ENCODE measurements at regions not wholly inside any gene's neighbourhood (a gene's known extent, or its start where the extent isn't known, plus 50 kb on each side); places are given as distances from the start of the nearest gene placed in this dataset.

DNA sequence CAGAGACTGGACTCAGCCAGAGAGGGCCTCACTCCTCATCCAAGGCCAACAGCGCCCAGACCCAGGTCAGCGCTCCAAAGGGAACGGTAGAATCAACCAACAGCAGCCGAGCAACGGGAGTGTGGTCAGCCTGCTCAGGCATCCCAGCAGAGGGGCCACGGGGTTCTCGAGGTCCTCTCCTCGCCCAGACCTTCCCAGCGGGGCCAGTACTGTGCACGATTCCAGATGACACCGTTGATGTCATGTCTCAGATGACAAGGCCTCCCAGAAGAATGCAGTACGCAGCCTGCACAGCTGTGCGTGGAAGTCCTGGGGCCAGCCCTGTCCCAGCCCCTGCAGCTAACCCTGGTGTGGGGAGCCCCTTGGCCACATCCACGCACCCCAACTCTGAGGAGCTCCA is 141.0 kb upstream of the PPP1R26 start:
- no peak for DNase-seq (ENCODE audit: low read depth in 2 of 2)

DNA sequence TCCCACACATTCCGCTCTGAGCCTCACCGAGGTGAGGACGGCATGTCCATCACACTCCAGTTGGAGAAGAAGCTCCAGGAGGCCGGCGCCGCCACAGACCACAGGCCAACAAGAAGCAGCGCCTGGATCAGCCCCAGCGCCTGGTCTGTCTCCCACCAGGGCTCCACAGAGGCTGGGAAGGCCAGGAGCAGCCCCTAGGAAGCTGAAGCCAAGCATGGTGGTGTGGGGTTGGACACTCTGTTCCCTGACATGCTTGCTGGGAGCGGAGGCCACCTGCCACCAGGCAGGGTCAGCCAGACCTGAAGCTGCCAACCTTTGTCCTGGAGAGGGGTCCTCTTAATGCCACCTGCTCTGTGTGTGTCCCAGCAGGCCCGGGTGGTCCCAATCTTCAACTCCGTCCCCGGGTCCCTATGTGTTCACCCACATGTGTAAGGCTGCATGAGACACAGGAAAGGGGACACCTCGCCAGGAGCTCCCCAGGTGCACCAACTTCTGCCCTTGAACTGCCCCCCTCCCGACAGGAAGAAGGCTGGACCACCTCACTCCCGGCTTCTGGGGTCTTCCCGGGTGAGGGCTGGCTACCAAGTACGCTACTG is 140.1 kb upstream of the PPP1R26 start:
- DNase-seq (ENCODE audit: low read depth in 2 of 2) = no peak

DNA sequence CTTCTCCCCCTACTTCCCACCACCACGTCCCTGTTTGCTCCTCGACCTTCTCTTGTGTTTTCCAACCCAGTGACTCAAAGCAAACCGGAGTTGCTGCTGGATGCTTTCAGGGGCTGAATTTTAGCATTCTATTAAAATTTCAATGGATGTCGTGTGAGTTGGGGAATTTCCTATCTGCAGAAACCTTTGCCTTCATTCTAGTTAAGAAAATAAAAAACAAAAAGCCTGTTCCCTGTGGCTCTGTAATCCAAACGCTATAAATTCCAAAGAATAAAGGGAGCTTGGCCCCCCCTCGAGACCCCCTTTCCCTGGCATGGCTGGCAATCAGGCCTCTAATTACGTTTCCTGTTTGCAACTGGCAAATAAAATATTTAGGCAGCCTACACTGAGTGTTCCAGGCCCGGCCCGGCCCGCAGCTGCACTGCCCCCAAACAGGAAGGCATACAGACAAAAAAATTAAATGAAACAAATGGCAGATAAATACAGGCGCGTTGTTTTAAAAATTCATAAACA is 139.4 kb upstream of the PPP1R26 start:
- DNase-seq (ENCODE audit: low read depth in 2 of 2) = no peak

DNA sequence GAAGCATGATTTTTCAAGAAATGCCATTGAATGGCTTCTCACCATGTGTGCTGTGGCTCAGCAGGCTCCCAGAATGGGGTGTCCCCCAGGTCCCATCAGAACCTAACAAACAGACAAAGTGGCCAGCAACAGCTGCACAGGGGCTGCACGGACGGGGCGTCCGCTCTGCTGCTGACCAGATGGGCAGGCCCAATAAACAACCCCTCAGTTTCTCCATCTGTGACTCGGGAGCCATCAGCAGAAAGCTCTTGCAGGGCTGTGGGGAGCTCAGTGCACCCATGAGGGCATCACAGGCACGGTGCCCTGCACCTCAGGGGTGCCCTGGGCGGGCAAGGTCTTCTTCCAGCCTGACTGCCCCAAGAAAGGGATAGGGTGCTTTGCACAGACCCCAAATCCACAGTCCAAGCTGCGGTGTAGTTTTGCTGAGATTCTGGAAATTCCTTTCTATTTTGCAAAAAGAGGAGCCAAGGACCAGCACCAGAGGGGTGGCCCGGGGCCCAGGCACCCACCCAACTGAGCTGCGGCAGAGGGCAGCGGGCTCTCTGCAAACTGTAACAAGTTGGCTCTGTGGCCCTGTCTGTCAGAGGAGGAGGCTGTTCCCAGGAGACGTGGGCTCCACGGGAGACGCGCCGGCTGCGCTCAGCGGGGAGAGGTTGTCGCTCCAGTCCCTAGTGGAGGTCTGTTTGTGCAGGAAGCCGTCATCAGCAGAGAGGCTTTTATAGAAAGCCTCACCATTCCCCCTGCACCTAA is 138.7 kb upstream of the PPP1R26 start:
- no peak for DNase-seq (ENCODE audit: low read depth in 2 of 2)

DNA sequence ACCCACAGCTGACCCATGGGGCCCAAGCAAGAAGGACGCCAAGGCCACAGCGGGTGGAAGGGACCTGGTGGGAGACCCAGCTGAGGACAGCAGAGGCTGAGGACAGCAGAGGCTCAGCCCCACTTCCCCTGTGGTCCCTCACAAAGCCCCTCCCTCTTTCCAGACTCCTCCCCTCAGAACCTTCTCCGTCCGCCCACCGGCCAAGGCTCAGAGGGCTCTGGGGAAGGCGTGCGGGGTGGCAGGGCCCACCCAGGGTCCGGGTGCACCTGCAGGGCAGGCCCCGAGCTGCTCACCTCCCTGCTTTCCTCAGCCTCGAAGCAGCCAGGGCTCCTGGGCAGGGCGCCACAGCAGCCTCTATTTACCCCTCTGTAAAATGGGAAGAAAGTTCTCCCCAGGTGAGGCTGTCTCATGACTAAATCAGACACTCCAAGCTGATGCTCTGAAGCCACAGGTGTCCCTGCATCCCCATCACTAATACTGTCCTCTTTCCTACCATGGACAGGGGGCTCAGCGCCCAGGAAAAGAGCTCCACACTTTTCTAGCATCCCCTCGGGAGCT is 137.9 kb upstream of the PPP1R26 start:
- DNase-seq (ENCODE audit: low read depth in 2 of 2) = no peak

DNA sequence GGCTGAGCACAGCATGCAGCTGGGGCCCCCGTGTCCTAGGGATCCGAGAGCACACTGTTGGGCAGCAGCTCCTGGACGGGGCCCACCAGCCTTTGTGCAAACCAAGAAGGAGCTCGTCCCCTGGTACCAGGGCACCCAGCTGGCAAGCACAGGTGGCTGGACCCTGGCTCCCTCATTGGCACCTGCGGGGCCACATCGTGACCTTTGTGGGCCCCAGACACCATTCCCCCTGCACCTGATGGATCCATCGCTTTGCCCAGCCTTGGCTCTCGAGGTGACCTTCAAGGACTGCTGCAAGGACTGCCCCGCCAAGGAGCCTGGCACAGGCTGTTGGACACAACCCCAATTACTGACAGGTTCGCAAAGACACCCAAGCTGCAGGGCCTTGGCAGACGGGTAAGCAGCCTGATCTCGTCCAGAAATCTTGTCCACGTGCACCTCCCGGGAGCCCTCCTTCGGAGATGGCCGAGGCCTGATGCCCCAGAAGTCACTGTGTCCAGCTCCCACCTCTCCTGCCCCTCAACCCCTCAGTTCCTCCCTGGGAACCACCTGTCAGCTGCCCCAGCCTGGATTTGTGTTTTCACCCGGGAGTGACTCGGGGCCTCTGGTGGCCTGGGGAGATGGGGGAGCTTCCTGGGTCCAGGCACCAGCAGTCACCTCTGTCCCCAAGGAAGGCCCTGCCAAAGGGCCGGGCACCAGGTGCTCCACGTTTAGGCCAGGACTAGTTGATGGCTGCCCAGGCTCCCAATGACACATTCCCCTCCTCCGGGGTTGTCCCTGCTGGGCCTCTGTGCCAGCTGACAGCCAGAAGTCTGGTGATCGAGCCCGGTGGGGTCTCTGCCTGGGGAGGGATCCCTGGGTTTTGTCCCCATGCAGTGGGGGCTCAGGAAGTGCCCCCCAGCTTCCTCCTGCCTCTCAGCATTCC is 137.1 kb upstream of the PPP1R26 start:
- DNase-seq (ENCODE audit: low read depth in 2 of 2) = no peak

DNA sequence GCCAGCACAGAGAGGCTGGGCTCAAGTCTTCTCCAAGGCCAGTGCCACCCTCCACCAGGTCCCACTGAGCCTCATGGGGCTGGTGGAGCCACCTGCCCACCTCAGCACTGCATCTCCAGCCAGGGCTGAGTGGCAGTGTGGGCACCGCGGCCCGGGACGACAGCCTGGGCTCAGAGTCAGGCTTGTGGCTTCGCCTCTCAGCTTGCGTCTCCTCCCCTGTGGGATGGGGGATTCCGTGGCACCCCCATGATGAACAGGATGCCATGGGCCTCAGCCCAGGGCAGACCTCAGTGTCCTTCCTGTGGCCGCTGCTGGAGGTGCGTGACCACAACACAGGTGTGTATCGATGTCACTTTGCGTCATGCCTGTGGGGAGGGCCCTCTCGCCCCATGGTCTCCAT is 136.4 kb upstream of the PPP1R26 start:
- DNase-seq (ENCODE audit: low read depth in 2 of 2) = no peak

DNA sequence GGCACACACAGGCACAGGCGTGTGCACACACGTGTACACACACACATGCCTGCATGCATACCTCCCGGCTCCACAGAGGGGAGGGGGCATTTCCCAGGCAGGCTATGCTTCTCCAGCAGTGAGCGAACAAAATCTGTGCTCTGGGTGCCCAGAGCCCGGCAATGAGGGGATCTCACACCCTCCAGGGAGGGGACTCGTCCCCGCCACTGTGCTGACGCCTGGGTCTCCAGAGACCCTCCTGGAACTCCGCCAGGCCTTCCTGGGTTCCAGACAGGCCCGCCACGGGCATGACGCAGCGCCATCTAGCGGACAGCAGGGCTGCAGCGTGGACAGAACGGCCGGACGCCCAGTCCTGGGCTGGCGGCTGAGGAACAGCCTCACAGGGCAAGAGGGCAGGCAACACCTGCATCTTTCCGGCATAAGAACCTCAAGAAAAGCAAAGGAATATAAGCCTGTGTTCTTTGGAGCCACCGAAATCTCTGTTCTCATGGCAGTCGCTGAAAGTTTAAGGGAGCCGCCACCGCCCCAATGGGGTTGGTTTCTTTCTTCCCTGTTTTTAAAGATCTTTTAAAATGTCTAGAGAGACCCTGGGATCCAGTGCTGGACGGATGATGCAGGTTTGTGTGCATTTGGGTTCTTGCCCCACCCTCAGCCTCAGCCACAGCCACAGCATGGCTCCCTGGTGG is 135.6 kb upstream of the PPP1R26 start:
- no peak for DNase-seq (ENCODE audit: low read depth in 2 of 2)

DNA sequence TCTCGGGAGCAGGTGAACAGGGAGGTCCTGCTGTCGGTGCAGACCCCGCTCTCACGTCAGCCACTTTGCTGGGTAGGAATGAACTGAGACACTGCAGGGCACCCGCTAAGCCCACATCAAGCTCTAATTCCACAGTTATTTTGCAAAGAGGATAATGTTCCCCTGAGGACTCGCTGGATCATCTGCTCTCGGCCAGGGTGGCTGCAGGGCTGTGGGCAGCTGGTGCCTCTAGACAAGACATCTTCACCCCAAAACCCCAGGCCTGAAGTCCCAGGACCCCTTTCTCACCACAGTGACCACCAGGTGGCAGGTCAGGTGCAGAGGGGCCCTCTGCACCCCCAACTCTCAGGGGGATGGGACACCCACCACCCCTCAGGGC is 135.1 kb upstream of the PPP1R26 start:
- no peak for DNase-seq (ENCODE audit: low read depth in 2 of 2)

DNA sequence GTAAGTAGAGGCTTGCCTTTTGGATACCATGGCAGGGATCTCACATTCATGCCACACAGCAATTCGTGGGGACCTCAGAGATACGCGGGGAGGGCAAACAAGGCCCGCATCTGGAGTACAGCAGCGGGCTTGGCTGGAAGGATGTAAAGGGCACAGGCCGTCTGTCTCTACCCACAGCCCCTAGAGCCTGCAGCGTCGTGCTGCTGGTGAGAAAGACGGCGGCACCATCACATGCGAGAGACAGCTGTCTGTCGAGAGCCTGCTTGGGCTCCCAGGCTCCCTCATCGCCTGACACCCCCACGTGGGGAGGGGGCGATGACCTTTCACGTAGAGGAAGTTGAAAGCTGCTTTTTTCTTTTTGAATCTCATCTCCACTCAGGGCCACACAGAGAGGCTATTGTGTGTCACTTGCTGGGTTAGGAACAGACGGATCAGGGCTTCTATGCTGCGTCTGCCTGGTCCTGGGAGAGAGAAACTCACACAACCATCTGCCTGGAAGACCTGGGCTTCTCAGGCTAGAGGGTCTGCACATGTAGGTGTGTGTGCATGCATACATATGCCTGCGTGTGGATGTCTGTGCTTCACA is 134.6 kb upstream of the PPP1R26 start:
- no peak for DNase-seq (ENCODE audit: low read depth in 2 of 2)

DNA sequence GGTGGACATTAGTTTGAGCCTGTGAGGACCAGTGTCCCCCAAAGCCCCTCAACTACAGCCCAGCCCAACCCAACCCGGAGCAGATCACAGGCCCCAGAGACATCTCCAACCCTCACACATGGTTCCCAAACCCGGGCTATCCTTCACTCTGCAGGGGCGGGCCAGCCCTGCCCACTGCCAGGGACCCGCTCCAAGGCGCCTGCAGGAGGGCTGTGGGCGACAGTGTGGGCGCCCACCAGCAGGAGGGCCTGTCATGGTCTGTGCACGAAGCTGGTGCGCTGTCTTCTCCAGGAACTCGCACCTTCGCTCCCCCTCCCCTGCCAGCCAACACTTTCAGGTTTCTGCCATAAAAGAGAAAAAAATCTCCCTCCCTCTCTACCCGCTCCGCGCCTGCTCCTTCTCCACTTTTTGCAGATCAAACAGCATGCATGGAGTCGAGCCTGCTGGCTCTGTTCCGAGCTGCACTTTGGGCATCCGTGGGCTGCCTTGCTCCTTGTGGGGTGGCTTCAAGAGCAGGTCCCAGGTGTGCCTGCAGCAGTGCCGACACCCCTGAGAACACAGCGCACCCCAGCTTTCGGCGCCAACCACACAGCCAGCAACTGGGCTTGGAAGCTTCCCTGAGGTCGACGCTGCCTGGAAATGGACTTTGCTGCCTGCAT is 133.7 kb upstream of the PPP1R26 start:
- DNase-seq (ENCODE audit: low read depth in 2 of 2) = no peak

DNA sequence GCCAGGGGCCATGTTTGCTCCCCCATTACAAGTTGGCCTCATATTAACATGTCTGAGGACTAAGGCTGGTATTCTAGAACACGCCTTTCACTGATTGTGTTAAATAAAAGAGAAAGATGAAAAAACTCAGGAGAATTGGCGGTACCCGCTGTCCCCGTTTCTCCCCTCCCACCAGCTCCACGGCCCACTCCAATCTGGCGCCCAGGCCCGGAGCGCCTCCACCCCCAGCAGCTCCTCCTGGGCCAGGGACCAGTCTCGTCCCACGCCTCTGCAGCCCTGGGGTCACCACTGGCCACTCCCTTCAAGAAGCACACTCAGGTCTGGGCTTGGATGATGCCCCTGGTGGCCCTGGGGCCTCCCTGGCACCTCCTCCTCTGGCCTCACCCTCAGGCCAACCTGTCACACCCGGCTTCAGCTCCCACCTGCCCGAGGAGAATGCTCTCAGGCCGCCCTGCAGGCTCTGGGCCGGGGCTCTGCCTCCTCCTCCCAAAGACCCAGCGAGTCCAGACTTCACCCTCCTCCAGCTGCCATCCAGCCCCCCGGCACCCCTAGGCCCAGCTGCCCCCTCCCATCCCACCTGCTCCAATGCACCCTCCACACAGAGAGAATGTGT is 133.0 kb upstream of the PPP1R26 start:
- no peak for DNase-seq (ENCODE audit: low read depth in 2 of 2)

DNA sequence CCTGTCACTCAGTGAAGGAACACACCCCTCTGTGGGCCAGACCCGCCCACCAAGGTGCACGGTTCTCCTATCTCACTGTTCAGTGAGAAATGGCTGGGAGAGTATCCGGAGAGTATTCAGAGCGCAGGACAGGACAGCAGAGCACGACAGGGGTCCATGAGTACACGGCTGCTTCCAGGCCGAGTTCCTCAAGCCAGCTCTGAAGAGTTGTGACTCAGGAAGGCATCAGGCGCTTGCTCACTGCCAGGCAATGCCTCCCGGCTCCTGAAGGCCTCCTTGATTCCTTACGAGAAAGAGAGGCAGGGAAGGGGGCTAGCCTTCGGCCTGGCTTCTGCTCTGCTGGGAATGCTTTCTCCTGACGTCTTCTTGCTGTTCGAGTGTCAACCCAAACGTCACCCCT is 132.1 kb upstream of the PPP1R26 start:
- DNase-seq (ENCODE audit: low read depth in 2 of 2) = no peak

DNA sequence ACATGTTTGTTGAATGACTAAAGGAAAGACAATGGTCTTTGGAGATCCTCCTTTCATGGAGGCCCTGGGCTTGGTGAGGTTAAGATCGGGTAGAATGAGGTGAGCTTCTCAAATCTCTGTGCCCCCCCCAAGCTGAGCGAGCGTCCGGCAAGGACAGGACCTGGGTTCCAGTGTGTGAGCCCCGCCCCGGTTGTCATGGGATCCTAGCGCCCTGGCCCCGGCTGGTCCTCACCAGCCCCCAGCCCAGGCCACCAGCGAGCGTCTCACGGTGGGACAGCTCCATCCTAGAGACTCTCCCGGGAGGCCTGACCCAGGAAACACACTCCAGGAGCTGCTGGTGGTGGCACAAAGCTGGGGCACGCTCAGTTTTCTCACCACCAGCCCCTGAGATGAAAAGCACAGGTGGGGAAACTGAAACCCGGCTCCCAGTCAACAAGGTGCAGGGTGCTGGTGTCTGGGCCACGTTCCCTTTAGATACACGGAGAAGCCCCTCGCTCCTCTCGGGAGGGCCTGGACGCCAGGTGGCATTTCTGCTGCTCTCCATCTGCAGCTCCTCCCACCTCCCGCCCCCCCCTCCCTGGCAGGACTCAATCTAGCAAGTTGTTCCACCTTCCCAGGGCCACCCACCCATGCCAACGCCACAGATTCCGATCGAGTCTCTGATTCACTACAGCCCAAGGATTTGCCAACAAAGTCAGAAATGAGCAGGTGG is 131.3 kb upstream of the PPP1R26 start:
- no peak for DNase-seq (ENCODE audit: low read depth in 2 of 2)

DNA sequence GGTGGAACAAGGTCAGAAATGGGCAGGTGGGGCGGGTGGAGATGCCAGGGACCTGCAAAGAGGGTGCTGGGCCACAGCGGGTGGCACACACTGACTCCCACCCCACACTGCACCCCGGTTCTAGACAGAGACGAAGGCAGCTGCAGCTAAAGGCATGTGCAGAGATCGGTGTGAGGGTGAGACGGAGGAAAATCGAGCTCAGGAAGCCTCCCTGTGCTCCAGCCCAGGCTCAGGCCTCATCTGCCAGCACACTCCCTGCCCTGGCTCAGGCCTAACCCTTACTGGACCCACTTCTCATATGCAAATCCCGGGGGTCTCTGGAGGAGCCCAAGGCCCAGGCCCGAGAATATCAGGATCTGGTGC is 130.8 kb upstream of the PPP1R26 start:
- DNase-seq (ENCODE audit: low read depth in 2 of 2) = no peak

DNA sequence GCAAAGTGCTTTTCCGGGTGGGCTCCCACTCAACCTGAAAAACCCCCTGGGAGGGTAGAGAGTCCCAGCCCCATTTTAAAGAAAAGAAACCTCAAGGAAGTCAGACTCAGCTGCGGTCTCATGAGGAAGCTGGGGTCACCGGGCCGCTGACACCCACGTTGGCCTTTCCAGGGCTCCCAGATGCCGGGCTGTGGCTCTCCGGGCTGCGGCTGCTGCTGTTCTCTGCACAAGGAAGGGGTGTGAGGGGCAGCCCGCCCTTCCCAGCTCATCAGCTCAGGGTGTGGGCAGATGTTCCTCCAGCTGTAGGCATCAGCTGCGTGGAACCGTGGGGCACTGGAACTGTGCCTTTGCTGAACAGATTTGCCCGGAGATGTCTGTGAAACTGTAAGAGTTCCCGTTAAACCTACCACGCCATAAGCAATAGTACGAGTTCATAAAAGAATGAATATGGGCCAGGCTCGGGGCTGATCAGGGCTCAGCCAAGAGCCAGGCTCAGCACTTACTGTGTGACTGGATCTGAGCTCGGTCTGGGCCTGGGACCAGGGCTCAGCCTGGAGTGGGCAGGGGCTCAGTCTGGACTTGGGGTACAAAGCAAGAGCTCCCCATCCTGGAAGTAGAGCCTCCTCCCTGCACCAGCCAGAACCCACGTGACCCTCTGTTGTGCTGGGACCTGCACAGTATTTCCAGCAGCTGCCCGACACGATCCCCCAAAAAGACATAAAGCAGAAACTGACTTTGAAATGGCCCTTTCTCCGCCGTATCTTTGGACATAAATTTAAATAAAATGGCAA is 130.2 kb upstream of the PPP1R26 start:
- no peak for DNase-seq (ENCODE audit: low read depth in 2 of 2)

DNA sequence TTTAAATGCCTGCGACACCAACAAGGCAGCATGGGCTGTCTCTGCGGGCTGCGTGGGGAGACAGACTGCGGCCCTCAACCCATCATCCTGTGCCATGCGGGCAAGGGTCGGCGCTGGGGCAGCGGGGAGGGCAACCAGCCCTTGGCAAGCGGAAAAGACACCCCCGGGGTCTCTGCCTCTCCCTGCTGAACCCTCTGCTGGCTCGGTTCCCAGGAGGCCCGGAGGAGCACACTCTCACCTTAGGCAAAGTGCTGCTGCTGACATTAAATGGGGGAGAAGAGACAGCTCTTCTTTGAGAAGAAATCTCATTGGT is 129.6 kb upstream of the PPP1R26 start:
- DNase-seq (ENCODE audit: low read depth in 2 of 2) = no peak

DNA sequence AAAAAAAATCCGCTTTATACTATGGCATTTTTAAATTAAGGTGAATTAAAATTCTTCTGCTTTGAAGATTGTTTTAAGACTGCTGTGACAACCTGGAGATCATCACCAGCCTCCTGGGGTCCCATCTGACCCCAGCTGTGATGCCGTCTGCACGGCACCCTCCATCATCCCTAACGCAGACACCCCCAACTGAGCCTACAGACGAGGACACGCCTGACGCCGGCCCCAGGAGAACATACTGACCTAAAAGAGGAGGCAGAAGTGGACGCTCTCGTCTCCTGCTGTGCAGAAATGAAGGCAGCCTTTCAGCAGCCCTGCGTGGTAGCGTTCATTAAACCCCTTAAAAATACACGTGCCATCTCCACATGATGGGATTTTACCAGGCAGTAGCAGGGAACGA is 125.6 kb upstream of the PPP1R26 start:
- no peak for DNase-seq (ENCODE audit: low read depth in 2 of 2)

DNA sequence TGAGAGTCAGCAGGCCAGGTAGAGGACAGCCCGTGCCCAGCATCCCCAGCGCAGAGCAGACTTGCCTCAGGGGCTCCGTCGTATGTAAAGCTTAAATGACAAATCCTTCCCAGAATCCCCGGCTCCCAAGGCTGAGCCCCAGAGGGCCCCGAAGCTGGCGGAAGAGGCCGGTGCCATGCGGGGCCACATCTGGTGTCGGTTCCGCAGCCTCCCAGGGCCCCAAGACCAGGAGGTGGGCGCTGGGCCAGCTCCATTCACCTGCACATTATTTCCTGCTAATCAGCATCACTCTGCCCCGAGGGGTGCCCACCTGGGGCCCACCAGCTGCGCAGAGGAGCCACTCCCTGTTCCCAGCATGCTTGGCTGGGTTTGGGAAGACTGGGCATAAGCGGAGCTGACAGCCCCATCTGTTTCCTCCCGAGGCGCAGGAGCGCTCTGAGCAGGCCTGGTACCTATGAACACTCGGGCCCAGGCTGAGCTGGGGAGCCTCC is 124.0 kb upstream of the PPP1R26 start:
- no peak for DNase-seq (ENCODE audit: low read depth in 2 of 2)

Measured in activated CD8-positive, alpha-beta memory T cell treated with anti-CD3 and anti-CD28 coated beads for 4 hours (primary cell).